ENCODE measurements at regions not wholly inside any gene's neighbourhood (a gene's known extent, or its start where the extent isn't known, plus 50 kb on each side); places are given as distances from the start of the nearest gene placed in this dataset.

- DNase-seq (ENCODE audit: low read depth, low spot score) (no peak), ATAC-seq (no peak)
- Histone ChIP-seq H3K4me1 (ENCODE audit: control insufficient read depth in 1 of 2, insufficient read depth in 2 of 2, low read length in 2 of 2) (peaks cover 0 to 11% of the 10 kb centered on the region in 2 experiments; a peak in 2 of 4 replicates), H2AFZ (ENCODE audit: low read depth, low read length, poor library complexity, severe bottlenecking) (no peak overlapping the region), H3K9me2 (ENCODE audit: insufficient read depth) (no peaks in the 10 kb centered on the region), H3K9ac (ENCODE audit: low read length) (no peak overlapping the region), H3K9me3 (ENCODE audit: control insufficient read depth in 1 of 2, insufficient read depth in 1 of 2, low read depth in 1 of 2, low read length in 2 of 2) (no peaks in the 10 kb centered on the region), H3K4me3 (replicated peaks in 1 of 2; ENCODE audit: low read depth in 1 of 2, low read length in 2 of 2) (no peak overlapping the region), H3K4me2 (ENCODE audit: low read length) (no peak overlapping the region), H3K79me2 (ENCODE audit: insufficient read depth, low read length) (no peaks in the 10 kb centered on the region), H3K27me3 (ENCODE audit: insufficient read depth, low read length) (no peaks in the 10 kb centered on the region), H4K20me1 (ENCODE audit: insufficient read depth) (no peaks in the 10 kb centered on the region), H3K36me3 (ENCODE audit: control insufficient read depth in 1 of 2, insufficient read depth in 2 of 2, low read length in 2 of 2) (no peaks in the 10 kb centered on the region), H3K27ac (ENCODE audit: low read depth, low read length) (no peak overlapping the region)
- BruUV-seq (replicated peaks), result no TSS peak
- RAD21 ChIA-PET (ENCODE audit: low non-redundant PET in 1 of 2, low total read pairs in 2 of 2, uncharacterized antibody in 2 of 2, unreplicated experiment in 2 of 2), result no interaction called here
- intact Hi-C loops (cut with micrococcal nuclease), result no loop called here
- POLR2A ChIA-PET, result no interaction called here
- no peak for TF ChIP-seq SIN3A (IDR thresholded peaks at IDR 0.05; ENCODE audit: low read depth)
- TF ChIP-seq CEBPB (IDR thresholded peaks at IDR 0.05; ENCODE audit: low read depth), result no peak
- no peak for TF ChIP-seq ZNF274 (IDR thresholded peaks at IDR 0.05; ENCODE audit: low read depth, low read length)
- no peak for TF ChIP-seq POLR2A (IDR thresholded peaks at IDR 0.05; ENCODE audit: borderline replicate concordance, extremely low read depth, insufficient read depth, insufficient read length)
- TF ChIP-seq RAD21 (IDR thresholded peaks at IDR 0.05; ENCODE audit: low read depth), result no peak
- no peak for TF ChIP-seq EZH2phosphoT487 (IDR thresholded peaks at IDR 0.05; ENCODE audit: borderline replicate concordance)
- TF ChIP-seq, protein P1, sequence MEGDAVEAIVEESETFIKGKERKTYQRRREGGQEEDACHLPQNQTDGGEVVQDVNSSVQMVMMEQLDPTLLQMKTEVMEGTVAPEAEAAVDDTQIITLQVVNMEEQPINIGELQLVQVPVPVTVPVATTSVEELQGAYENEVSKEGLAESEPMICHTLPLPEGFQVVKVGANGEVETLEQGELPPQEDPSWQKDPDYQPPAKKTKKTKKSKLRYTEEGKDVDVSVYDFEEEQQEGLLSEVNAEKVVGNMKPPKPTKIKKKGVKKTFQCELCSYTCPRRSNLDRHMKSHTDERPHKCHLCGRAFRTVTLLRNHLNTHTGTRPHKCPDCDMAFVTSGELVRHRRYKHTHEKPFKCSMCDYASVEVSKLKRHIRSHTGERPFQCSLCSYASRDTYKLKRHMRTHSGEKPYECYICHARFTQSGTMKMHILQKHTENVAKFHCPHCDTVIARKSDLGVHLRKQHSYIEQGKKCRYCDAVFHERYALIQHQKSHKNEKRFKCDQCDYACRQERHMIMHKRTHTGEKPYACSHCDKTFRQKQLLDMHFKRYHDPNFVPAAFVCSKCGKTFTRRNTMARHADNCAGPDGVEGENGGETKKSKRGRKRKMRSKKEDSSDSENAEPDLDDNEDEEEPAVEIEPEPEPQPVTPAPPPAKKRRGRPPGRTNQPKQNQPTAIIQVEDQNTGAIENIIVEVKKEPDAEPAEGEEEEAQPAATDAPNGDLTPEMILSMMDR (IDR thresholded peaks at IDR 0.05 in 2 of 3, conservative IDR thresholded peaks at IDR 0.05 in 1 of 3; ENCODE audit: borderline replicate concordance in 1 of 3, insufficient read depth in 1 of 3, low read depth in 2 of 3, low read length in 2 of 3), result no peak
- TF ChIP-seq SRF (IDR thresholded peaks at IDR 0.05; ENCODE audit: low read depth), result no peak
- TF ChIP-seq, protein P2, sequence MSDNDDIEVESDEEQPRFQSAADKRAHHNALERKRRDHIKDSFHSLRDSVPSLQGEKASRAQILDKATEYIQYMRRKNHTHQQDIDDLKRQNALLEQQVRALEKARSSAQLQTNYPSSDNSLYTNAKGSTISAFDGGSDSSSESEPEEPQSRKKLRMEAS (IDR thresholded peaks at IDR 0.05), result no peak
- TF ChIP-seq EGR1 (IDR thresholded peaks at IDR 0.05; ENCODE audit: low read depth), result no peak
- TF ChIP-seq SP1 (IDR thresholded peaks at IDR 0.05; ENCODE audit: low read depth), result no peak
- no peak for TF ChIP-seq CBX3 (IDR thresholded peaks at IDR 0.05; ENCODE audit: low read depth)
- no peak for TF ChIP-seq TCF7L2 (IDR thresholded peaks at IDR 0.05; ENCODE audit: borderline replicate concordance, extremely low read depth, insufficient read depth, insufficient read length)
- TF ChIP-seq EZH2 (IDR thresholded peaks at IDR 0.05), result no peak
- TF ChIP-seq REST (IDR thresholded peaks at IDR 0.05; ENCODE audit: low read depth), result no peak
- no peak for TF ChIP-seq ZFX (IDR thresholded peaks at IDR 0.05)
- TF ChIP-seq POLR2AphosphoS5 (IDR thresholded peaks at IDR 0.05; ENCODE audit: low read depth, low read length), result no peak
- CTCF ChIA-PET, result no interaction called here
Measured at GRCh38 chr2:193521523-193521922, 1326.8 kb upstream of the TMEFF2 start.

Measured in HCT116 (cell line).